Lower lobe of right lung (tissue), 2 donors: ENCODE measurements at regions not wholly inside any gene's neighbourhood (a gene's known extent, or its start where the extent isn't known, plus 50 kb on each side); places are given as distances from the start of the nearest gene placed in this dataset.
"Not testable (repeated sequence)": the region's sequence is repeated elsewhere in the genome, so short reads cannot be mapped to it uniquely, and the experiment has no call there.

Experiments used
- ATAC-seq, 2 donors: fragments of 200-7000 bp; cut with Tn5 transposase; one replicate each; pipeline ENCODE4 v1.9.1; 2020 to 2022; ENCODE audit warnings: mild to moderate bottlenecking in 2 of 2, moderate library complexity in 2 of 2
- DNase-seq: peaks from one replicate; pipeline ENCODE4 v3.0.0-alpha.2; 2020
- H3K27ac ChIP-seq: fragments of 200-600 bp; one replicate; pipeline ENCODE4 v1.8.0; 2022
- H3K27me3 ChIP-seq: fragments of 200-600 bp; one replicate; pipeline ENCODE4 v1.8.0; 2022; ENCODE audit warnings: low read depth
- H3K36me3 ChIP-seq: fragments of 200-600 bp; one replicate; pipeline ENCODE4 v1.8.0; 2022; ENCODE audit warnings: mild to moderate bottlenecking
- H3K4me1 ChIP-seq: fragments of 200-600 bp; one replicate; pipeline ENCODE4 v1.8.0; 2022
- H3K4me3 ChIP-seq: fragments of 200-600 bp; one replicate; pipeline ENCODE4 v1.8.0; 2022; ENCODE audit warnings: mild to moderate bottlenecking
- H3K9me3 ChIP-seq: fragments of 200-600 bp; one replicate; pipeline ENCODE4 v1.8.0; 2022
- CTCF ChIP-seq: fragments of 200-600 bp; IDR thresholded peaks from one replicate; pipeline ENCODE4 v1.8.0; 2022; ENCODE audit warnings: antibody characterized with exemption, mild to moderate bottlenecking
- intact Hi-C: fragments of 100-400 bp; cut with DNase I; formaldehyde crosslinking; loops from one replicate; pipeline ENCODE4 v1.11.0; 2022
- donor health status: DM: no; HTN: yes; CAD: no; lungs with severe emphysema.

GRCh38 chr5:17406423-17406838 is 91.6 kb upstream of the TAF11L2 start:
- H3K27me3 ChIP-seq, result no peaks in the 10 kb centered on the region
- DNase-seq (no peak), ATAC-seq (no peak)
- TF ChIP-seq CTCF, result no peak
- no peak overlapping the region for H3K27ac ChIP-seq
- H3K36me3 ChIP-seq, result no peaks in the 10 kb centered on the region
- H3K9me3 ChIP-seq, result no peaks in the 10 kb centered on the region
- intact Hi-C loops, result no loop called here
- no peaks in the 10 kb centered on the region for H3K4me1 ChIP-seq
- H3K4me3 ChIP-seq, result no peak overlapping the region

- TF ChIP-seq CTCF, result no peak
- H3K27ac ChIP-seq, result no peak overlapping the region
- no peaks in the 10 kb centered on the region for H3K27me3 ChIP-seq
- no peak overlapping the region for H3K4me3 ChIP-seq
- intact Hi-C loops, result no loop called here
- DNase-seq (no peak), ATAC-seq (no peak)
- H3K9me3 ChIP-seq, result no peaks in the 10 kb centered on the region
- H3K4me1 ChIP-seq, result no peaks in the 10 kb centered on the region
- no peaks in the 10 kb centered on the region for H3K36me3 ChIP-seq
Measured at GRCh38 chr5:17411436-17412402, 86.3 kb upstream of the TAF11L2 start.

GRCh38 chr5:17412760-17413671 is 85.0 kb upstream of the TAF11L2 start:
- TF ChIP-seq CTCF, result no peak
- no peaks in the 10 kb centered on the region for H3K4me1 ChIP-seq
- no peaks in the 10 kb centered on the region for H3K27me3 ChIP-seq
- intact Hi-C loops, result no loop called here
- ATAC-seq (peak; percentile 72 to 80), DNase-seq (no peak)
- no peaks in the 10 kb centered on the region for H3K9me3 ChIP-seq
- H3K36me3 ChIP-seq, result no peaks in the 10 kb centered on the region
- no peak overlapping the region for H3K27ac ChIP-seq
- H3K4me3 ChIP-seq, result no peak overlapping the region

- intact Hi-C loops, result no loop called here
- Histone ChIP-seq H3K27me3 (no peaks in the 10 kb centered on the region), H3K36me3 (no peaks in the 10 kb centered on the region), H3K9me3 (no peaks in the 10 kb centered on the region), H3K27ac (no peak overlapping the region), H3K4me1 (no peaks in the 10 kb centered on the region), H3K4me3 (no peak overlapping the region)
- no peak for DNase-seq
- no peak for ATAC-seq
- no peak for TF ChIP-seq CTCF
Measured at GRCh38 chr5:17413691-17414090, 84.3 kb upstream of the TAF11L2 start.

- H3K4me3 ChIP-seq, result no peak overlapping the region
- TF ChIP-seq CTCF, result no peak
- DNase-seq (no peak), ATAC-seq (no peak)
- H3K4me1 ChIP-seq, result no peaks in the 10 kb centered on the region
- no peaks in the 10 kb centered on the region for H3K36me3 ChIP-seq
- H3K9me3 ChIP-seq, result no peaks in the 10 kb centered on the region
- no peaks in the 10 kb centered on the region for H3K27me3 ChIP-seq
- no peak overlapping the region for H3K27ac ChIP-seq
- intact Hi-C loops, result no loop called here
Measured at GRCh38 chr5:17415321-17415758, 82.7 kb upstream of the TAF11L2 start.

GRCh38 chr5:17416374-17416773 is 81.7 kb upstream of the TAF11L2 start:
- H3K4me3 ChIP-seq, H3K9me3 ChIP-seq, H3K36me3 ChIP-seq, intact Hi-C loops, ATAC-seq, H3K4me1 ChIP-seq, H3K27ac ChIP-seq, H3K27me3 ChIP-seq, DNase-seq: not testable (repeated sequence)
